GM21423 (cell line): ENCODE measurements at regions not wholly inside any gene's neighbourhood (a gene's known extent, or its start where the extent isn't known, plus 50 kb on each side); places are given as distances from the start of the nearest gene placed in this dataset.

ENCODE experiments used
- ATAC-seq: cut with Tn5 transposase; IDR thresholded peaks from one replicate; pipeline ENCODE4 v1.9.1; 2021; ENCODE audit warnings: mild to moderate bottlenecking, moderate library complexity; ENCODE audit not compliant: unreplicated experiment

DNA sequence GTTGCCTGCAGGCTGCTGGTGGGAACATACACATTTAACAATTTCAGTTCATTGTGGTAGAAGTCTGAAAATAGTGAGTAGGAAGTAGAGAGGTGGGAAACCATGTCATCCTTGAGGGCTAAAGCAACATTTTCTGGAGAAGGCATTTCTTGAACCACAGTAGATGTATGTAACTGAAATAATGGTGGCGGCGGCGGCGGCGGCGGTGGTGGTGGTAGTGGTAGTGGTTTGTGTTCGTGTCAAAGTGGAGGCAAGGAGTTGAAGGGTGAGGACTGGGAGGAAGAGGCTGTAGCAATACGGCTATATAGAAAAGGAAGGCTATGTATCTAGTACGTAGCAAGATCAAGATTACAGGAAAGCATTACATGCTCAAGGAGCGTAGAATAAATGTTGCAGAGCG lies 1381.6 kb upstream of the TENM3 start:
- no peak for ATAC-seq

DNA sequence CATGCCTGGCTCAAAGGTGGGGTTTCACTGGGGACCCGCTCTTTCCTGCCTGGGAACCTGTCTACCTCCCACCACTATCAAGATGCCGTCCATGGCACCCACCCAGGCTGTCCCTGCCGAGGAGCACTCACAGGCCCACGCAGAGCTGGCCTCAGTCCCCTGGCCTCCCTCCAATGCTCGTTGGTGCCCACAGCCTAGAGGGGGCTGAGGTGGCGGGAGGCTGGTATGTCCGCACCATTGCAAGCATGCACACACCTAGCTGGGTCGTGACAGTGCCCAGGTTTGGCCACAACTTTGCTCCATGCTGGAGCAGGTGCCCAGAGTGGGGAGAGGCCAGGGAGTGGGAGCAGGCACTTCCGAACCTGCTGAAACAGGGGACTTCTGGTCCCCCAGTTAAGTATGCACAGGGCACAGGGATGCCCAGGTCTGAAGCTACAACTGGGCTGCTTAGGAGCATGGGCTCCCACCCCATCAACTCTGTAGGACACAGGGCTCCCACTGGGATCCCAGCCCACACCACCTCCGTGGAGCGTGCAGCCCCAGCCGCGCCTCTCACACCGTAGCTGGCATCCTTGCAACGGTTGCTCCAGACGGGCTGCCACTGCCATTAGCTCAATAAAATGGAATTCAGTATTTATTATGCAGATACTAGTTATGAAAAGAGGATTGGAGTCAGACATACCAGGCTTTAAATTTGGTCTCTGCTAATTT lies 1376.1 kb upstream of the TENM3 start:
- ATAC-seq, result no peak

DNA sequence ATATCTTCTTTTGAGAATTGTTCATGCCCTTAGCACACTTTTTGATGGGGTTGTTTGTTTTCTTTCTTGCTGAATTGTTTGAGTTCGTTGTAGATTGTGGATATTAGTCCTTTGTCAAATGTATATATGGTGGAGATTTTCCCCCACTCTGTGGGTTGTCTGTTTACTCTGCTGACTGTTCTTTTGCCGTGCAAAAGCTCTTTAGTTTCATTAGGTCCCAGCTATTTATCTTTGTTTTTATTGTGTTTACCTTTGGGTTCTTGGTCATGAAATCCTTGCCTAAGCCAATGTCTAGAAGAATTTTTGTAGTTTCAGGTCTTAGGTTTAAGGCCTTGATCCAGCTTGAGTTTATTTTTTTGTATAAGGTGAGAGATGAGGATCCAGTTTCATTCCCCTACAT lies 1372.6 kb upstream of the TENM3 start:
- ATAC-seq, result no peak

DNA sequence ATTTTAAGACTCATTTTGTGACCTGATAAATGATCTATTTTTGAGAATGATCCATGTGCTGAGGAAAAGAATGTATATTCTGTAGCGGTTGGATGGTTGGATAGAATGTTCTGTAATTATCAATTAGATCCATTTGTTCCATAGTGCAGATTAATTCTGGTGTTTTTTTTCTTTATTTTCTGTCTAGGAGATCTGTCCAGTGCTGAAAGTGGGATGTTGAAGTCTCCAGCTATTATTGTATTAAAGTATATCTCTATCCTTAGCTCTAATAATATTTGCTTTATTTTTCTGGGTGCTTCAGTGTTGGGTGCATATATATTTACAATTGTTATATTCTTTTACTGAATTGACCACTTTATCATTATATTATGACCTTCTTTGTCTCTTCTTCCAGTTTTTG lies 1344.9 kb upstream of the TENM3 start:
- ATAC-seq, result no peak

DNA sequence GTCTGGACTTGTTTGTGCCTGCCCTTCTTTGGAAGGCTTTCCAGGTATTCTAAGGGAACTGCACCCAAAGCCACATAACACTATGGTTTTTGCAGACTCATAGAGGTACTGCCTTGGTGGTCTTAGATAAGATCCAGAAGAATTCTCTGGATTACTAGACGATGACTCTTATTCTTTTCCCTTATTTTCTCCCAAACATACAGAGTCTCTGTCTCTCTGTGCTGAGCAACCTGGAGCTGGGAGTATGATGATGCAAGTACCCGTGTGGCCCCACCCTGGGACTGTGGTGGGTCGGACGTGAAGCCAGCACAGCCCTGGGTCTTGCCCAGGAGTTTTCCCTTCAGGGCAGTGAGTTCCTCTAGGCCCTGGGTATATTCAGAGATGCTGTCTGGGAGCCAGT lies 1342.4 kb upstream of the TENM3 start:
- no peak for ATAC-seq

DNA sequence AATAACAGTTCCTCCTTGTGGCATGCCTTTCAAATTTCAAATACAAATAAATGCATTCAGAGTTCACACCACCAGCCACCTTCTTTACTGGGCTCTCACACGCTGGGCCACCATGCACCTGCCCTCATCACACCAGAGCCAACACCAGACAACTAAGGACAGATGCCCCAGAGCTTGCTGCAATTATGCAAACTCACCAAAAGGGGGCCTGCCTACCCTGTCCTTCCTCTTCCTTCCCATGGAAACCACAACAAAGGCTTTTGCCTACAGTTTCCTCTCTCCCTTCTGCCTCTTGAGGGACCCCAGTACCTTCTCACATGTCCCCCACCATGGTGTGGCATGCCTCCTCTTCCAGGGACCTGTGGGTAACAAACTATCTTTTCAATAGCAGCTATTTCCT lies 1333.9 kb upstream of the TENM3 start:
- ATAC-seq, result no peak

DNA sequence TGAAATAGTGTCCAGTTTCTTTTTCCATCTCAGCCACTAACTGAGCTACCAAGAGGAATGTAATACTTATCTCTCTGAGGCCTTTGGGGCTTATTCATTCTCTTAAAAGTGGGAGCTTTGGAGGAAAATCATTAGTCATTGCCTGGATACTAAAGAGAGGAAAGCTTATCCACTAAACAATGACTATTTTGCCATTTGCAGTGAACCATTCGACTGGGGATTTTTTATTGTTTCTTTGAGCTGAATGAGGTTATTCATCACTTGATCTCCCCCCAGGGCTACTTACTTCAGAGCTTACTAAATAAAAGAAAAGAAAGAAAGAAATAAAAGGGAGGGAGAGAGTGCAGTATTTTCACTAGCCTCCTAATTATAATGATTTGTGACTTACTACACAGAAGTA lies 1329.5 kb upstream of the TENM3 start:
- ATAC-seq, result no peak

DNA sequence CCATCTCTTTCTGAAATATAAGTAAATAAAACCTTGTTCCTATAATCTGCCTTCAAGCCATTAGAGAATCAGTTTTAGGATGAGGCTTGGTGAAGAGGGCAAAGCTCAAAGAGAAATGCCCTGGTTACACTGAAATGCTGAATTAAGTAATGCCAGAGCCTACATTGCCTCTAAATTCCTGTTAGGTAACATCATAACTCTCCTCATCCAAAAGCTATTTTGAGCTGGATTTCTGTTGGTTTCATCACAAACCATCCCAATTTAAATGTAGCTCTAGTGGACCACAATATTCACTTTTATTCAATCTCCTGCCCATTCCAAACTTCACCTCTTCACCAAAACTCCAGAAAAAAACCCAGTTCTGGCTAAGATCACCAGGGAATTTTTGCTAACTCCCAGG lies 1319.7 kb upstream of the TENM3 start:
- ATAC-seq, result no peak

DNA sequence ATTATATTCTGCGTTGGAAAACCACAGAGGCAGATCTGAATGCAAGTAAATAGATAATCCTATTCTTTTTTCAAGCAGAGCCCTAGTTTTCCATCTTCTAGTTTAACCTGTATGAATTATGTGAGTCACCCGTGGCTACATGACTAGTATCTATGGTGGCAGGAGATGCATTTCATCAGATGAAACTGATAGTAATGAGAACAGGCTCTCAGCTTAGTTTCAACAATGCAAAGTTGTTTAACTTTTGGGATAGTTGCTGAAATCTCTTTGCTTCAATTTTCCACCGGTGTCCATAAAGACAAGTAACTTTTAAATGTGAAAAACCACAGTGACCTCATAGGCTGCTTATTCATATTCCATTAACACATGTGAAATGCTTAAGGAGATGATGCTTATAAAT lies 1317.4 kb upstream of the TENM3 start:
- ATAC-seq, result no peak

DNA sequence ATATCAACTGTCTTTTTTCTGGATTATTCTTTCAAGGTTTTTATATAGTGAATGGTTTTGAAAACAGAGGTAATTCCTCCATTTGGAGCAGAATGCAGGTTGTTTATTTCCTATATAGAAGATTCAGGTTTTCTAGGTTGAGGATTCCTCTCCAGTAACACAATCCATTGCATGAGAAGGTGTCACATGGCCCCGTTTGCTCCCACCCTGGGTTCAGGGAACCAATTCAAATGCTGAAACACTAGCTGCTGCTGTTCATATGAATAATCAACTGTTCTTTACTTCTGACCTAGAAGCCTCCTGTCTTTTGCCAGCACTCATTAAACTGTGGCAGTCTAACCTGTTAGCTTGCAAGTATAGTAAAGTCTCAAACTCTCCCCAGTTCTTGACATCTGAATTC lies 1316.9 kb upstream of the TENM3 start:
- no peak for ATAC-seq

DNA sequence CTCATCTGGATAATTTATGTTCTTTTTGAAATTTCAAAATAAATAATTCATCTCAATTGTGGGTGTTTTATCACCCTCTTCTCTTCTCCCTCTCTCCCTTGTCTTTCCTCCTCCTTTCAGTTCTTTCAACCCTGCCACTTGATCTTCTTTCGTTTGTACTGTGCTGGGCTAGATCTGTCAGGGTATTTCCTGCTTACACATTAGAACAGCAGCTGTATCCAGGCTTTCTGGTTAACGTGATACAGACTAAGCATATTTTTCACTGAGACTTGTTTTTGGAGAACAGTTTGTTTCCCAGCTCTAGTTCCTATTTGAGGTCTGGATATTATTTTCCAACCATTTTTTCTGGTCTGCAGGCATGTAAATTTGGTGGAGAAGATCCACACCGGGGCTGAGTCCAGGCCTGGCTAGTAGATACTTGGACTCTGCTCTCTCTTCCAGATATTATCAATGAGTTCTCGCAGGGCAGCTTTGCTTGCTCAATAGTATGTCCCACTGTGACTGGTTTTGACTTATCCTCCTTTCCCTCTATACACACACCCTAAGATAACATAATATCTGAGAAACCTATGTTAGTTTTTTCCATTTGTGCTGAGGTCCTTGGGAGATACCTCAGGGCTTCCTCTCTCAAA lies 1310.7 kb upstream of the TENM3 start:
- no peak for ATAC-seq

DNA sequence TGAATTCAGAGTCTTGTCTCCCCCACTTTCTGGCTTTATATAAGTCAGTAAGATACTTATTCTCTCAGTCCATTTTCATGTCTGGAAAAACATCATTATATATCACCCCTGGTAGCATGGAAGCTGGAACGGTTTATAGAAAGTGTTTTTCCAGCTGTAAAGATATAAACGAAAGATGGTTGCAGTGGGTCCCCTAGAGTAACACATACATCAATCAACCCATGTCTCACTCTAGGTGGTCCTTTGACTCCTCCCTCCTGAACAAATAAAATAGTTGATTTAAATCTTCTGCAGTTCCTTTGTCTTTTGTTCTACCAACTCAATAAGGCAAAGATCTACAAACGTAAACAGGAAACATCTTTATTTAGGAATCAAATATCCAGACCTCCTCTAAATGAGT lies 1306.1 kb upstream of the TENM3 start:
- ATAC-seq, result no peak

DNA sequence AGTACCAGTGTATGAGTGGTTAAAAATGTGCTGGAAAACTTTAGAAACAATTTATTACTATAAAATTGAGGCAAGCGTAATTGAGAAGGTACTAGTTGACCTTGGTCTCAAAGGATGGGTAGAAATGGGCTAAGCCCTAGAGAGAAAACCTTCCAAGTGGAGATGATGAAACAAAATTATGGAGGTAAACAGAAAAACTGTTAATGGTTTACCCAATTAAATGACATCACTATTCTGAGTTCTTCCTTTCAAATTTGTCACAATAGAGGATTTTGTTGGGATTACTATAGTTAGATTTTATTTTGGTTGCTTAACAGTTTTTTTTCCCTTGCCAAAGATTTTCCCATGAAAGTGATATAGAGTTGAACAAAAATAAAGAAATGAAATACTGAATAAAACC lies 1302.5 kb upstream of the TENM3 start:
- no peak for ATAC-seq

DNA sequence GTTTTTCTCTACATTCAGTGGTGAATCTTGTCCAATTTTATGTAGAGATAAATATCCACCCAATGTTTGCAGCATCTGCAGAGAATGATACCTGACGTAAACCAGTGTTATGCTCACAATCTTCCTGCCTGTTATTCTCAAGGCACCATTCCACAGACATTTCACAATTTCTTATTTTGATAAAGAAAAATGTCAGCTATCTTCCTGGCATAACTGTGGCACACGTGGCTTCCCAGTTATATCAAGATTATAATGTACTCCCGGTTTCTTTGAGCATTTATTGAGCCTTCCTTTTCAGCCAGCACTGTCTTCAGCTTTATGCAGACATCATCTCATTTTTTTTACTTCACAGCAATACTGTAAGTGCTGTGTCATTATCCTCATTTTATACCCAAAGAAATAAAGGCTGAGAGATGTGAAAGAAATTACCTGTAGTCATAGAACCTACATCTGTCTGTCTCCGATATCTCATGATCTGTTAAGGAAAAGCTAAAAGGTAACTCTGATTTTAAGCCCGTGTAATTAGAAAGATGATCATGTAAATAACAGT lies 1300.8 kb upstream of the TENM3 start:
- ATAC-seq, result no peak

DNA sequence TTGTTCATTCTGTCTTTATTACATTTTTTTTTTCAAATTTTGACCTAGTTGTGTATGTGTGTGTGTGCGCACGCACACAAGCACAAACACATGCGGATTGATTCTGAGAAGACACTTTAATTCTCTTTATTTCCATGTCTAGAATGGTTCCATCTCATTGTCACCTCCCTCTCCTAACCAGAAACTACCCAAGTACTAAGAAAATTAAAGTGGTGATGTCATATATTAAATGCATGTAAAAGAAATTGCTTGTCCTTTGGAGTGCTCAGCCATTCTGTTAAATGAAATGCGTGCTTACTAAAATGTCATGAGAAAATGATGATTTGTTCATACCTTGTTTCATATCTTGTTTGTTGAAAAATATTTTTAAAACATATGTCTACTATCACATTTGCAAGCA lies 1297.0 kb upstream of the TENM3 start:
- no peak for ATAC-seq

DNA sequence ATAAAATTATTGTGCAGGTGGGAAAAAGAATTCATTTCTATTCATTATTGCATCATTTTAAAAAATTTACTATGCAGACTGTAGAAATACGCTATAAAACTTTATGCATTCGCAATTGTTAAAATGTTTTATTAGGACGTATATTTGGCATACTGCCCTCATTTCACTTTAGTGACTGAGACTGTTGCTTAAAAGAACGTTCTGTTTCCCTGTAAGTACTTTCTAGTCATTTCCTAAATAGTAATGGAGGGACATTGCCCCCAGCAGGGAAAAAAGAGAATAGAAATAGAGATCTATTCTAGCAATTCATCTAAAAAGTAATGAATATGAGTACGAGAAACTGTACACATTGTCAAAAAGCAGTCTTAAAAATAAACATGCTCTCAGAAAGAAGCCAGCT lies 1295.8 kb upstream of the TENM3 start:
- ATAC-seq, result no peak

DNA sequence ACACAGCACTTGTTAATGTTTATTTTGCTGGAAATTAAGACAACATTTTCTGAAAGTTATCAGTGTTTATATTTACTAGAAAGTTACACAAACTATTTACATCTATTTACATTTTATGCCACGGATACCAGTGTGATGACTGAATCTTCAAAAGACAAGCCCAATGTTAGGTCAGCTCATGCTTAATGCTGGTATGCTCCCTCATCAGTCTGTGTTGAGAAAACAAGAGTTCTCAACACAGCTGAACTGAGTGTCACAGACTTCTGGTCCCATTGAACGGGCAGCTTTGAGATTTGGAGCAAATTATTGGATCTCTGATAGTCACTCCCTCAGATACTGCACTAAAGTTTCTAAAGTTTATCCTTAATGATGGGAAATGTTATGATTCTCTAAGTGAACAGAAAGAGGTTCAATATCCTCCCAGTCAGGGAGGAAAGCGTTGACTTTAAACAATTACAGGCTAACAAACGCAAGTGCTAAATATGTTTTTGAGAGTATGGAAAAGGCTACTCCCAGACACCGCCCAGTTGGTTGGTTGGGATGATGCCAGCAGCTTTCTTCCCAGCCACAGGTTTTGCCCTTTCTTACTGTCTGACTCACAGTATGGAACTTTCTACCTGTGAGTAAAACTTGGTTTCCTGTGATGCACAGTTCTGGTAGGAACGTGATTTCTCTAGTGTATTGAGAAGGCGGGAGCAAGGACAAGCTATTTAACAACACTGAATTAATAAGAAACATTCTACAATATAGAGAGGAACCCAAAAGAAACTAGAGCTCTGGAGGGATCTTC lies 1293.6 kb upstream of the TENM3 start:
- ATAC-seq, result no peak

DNA sequence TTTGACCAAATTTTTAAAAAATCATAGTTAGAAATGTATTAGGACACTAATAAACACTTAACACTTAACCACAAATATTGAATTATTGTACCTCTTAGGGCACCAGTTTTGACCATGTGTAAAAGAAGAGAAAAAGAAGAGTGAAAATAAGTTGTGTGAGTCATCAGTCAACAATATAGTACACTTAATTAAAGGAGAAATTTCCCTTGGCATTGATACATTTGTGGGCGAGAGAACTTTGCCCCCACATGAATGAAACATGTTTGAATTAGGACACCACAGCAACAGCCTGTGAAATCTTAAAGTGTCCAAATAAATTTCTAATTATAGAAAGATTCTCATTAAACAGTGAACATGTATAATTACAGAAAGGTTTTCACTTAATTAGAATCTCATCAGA lies 1292.8 kb upstream of the TENM3 start:
- no peak for ATAC-seq

DNA sequence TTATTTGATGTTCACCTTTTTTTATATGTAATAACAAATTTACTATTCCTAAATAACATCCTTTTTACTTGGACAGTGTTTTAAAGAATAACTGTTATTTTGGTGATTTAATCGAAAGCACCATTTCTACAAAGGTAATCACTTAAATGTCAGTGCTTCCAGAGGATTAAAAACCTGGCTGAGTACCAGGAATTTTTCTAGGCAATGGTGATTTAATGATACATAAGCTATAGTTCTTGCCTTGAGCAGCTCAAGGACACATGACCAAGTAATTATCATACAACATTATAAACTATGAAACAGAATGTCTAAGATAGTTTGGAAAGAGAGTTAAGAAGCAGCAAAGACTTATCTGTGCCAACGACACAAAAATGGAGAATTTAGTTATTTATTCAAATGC lies 1291.9 kb upstream of the TENM3 start:
- ATAC-seq, result no peak

DNA sequence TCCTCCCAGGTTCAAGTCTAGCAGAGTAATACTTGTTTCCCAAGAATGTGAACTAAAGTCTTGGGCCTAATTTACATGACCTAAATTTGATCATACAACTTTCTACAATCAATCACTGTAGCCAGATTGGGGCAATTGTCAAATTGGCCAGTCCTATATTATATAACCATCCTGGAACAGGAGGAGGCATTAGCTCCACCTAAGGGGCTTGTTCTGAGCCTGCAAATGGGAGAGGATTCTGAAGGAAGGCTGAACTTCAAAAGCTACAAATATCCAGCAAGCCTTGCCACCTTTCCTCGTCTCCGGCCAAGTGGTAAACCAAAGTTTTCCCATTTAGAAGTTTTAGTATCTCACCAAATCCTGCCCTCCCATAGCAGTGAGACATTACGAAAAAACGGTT lies 1289.6 kb upstream of the TENM3 start:
- no peak for ATAC-seq

DNA sequence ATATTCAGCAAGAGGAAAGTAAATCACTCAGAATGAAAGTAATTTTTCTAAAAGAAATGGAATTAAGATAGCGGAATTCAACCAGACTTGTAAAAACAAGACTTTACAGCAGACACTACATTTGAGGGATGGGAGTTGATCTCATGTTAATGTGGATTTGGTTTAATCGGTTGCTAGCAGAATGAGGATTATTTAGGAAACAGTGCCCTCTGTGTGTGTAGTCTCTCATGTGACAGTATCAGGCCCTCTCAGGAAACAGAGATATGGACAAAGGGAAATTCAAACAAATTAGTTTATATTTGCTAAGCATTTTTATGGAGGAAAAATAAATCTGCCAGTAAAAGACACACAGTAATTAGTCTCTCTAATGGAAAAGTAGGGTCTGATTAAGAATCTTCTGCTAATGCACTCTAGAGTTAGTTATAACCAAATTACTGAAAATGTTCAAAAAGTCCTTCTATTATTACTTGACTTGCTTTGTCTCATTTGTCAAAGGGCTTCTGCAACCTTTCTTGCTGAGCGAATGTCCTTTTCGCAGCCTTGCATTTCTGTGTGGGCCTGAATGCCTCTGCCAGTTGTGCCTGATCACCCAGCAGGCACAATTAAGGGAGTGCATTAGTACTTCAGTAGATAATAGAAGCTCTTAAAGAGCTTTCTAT lies 1282.3 kb upstream of the TENM3 start:
- no peak for ATAC-seq
